EH (cell line): ENCODE measurements at regions not wholly inside any gene's neighbourhood (a gene's known extent, or its start where the extent isn't known, plus 50 kb on each side); places are given as distances from the start of the nearest gene placed in this dataset.

Source experiments
- DNase-seq: peaks from one replicate; pipeline ENCODE4 v3.0.0-alpha.2; 2015; ENCODE audit warnings: low read depth

- no peak for DNase-seq
Measured at GRCh38 chr2:239905884-239906654, 119.1 kb downstream of the NDUFA10 start.

GRCh38 chr2:239905306-239905705, 119.8 kb downstream of the NDUFA10 start:
- no peak for DNase-seq

- no peak for DNase-seq
Measured at GRCh38 chr2:239904496-239904895, 120.6 kb downstream of the NDUFA10 start.

GRCh38 chr2:239903803-239904202, 121.3 kb downstream of the NDUFA10 start:
- no peak for DNase-seq

- no peak for DNase-seq
Measured at GRCh38 chr2:239903210-239903609, 121.9 kb downstream of the NDUFA10 start.

- DNase-seq: no peak
Measured at GRCh38 chr2:239902749-239903201, 122.4 kb downstream of the NDUFA10 start.

GRCh38 chr2:239898292-239898925, 126.7 kb downstream of the NDUFA10 start:
- DNase-seq: no peak

- no peak for DNase-seq
Measured at GRCh38 chr2:239897596-239898235, 127.4 kb downstream of the NDUFA10 start.

GRCh38 chr2:239896075-239896474, 129.1 kb downstream of the NDUFA10 start:
- no peak for DNase-seq

GRCh38 chr2:239895669-239896068, 129.5 kb downstream of the NDUFA10 start:
- no peak for DNase-seq

GRCh38 chr2:239895116-239895515, 130.0 kb downstream of the NDUFA10 start:
- no peak for DNase-seq

- no peak for DNase-seq
Measured at GRCh38 chr2:239894276-239894675, 130.9 kb downstream of the NDUFA10 start.

GRCh38 chr2:239893236-239893515, 132.0 kb downstream of the NDUFA10 start:
- DNase-seq: peak; percentile 3

GRCh38 chr2:239892441-239893235, 132.5 kb downstream of the NDUFA10 start:
- no peak for DNase-seq

GRCh38 chr2:239891698-239892097, 133.4 kb downstream of the NDUFA10 start:
- DNase-seq: no peak

GRCh38 chr2:239890206-239890746, 134.9 kb downstream of the NDUFA10 start:
- DNase-seq: no peak

- DNase-seq: no peak
Measured at GRCh38 chr2:239889641-239890121, 135.5 kb downstream of the NDUFA10 start.

GRCh38 chr2:239887604-239888003, 137.5 kb downstream of the NDUFA10 start:
- no peak for DNase-seq

- no peak for DNase-seq
Measured at GRCh38 chr2:239886781-239887180, 138.4 kb downstream of the NDUFA10 start.

- DNase-seq: no peak
Measured at GRCh38 chr2:239884875-239885274, 140.3 kb downstream of the NDUFA10 start.

GRCh38 chr2:239884051-239884405, 141.1 kb downstream of the NDUFA10 start:
- DNase-seq: no peak
